OCI-LY7 (cell line): ENCODE measurements at regions not wholly inside any gene's neighbourhood (a gene's known extent, or its start where the extent isn't known, plus 50 kb on each side); places are given as distances from the start of the nearest gene placed in this dataset.

Experiments
- BruUV-seq: library from RNA; stranded (reverse); fragments of 400-500 nt; replicated peaks from 2 replicates; lab custom pipeline; 2021; lab: Mats Ljungman, UMichigan
- CTCF ChIA-PET: fragments of 300-600 bp; sonication (Branson Sonifier 250); formaldehyde crosslinking; loops from one replicate; lab custom pipeline; 2022; ENCODE audit warnings: antibody characterized with exemption; ENCODE audit not compliant: unreplicated experiment; lab: Charles Lee
- POLR2A ChIA-PET: fragments of 300-600 bp; sonication (Branson Sonifier 250); formaldehyde crosslinking; loops from one replicate; lab custom pipeline; 2022; ENCODE audit warnings: antibody characterized with exemption; lab: Charles Lee
- DNase-seq: peaks from one replicate; pipeline ENCODE4 v3.0.0-alpha.2; 2015; ENCODE audit warnings: low spot score
- H2AFZ ChIP-seq: fragments of 200-600 bp; sonication (generic), shearing (Covaris generic); 2 replicates; pipeline ENCODE4 v1.6.1; 2014; ENCODE audit warnings: mild to moderate bottlenecking, antibody characterized with exemption, low read length, moderate library complexity
- H3K27ac ChIP-seq: fragments of 200-600 bp; sonication (generic); 2 replicates; pipeline ENCODE4 v1.5.1; 2014; ENCODE audit warnings: mixed run types, low read depth, mild to moderate bottlenecking, moderate library complexity, low read length, inconsistent platforms; ENCODE audit not compliant: poor library complexity, severe bottlenecking
- H3K36me3 ChIP-seq: fragments of 200-600 bp; sonication (generic); 2 replicates; pipeline ENCODE4 v1.6.1; 2014; ENCODE audit warnings: mild to moderate bottlenecking, antibody characterized with exemption, low read length, moderate library complexity, mixed read lengths; ENCODE audit not compliant: insufficient read depth
- H3K4me1 ChIP-seq: fragments of 200-600 bp; sonication (generic); 2 replicates; pipeline ENCODE4 v1.5.1; 2014; ENCODE audit warnings: mild to moderate bottlenecking, low read length; ENCODE audit not compliant: insufficient read depth, poor library complexity, severe bottlenecking
- H3K4me2 ChIP-seq: fragments of 200-600 bp; sonication (generic); 2 replicates; pipeline ENCODE4 v1.6.1; 2014; ENCODE audit warnings: mild to moderate bottlenecking, low read length
- H3K4me3 ChIP-seq: fragments of 200-600 bp; sonication (generic); 2 replicates; pipeline ENCODE4 v1.5.1; 2014; ENCODE audit warnings: mild to moderate bottlenecking, low read depth, low read length; ENCODE audit not compliant: poor library complexity, severe bottlenecking
- H3K79me2 ChIP-seq: fragments of 200-600 bp; sonication (generic); 2 replicates; pipeline ENCODE4 v1.6.1; 2016; ENCODE audit warnings: low read depth, mild to moderate bottlenecking, low read length, moderate library complexity, mixed read lengths; ENCODE audit not compliant: insufficient read depth
- H3K9me2 ChIP-seq: fragments of 200-600 bp; sonication (generic); 2 replicates; pipeline ENCODE4 v1.6.1; 2016; ENCODE audit warnings: mild to moderate bottlenecking, low read length, mixed read lengths; ENCODE audit not compliant: insufficient read depth
- H3K9me3 ChIP-seq: fragments of 200-600 bp; sonication (generic); 2 replicates; pipeline ENCODE4 v1.6.1; 2014; ENCODE audit warnings: mild to moderate bottlenecking, mixed run types, low read length, mixed read lengths
- H4K20me1 ChIP-seq: fragments of 200-600 bp; sonication (generic); 2 replicates; pipeline ENCODE4 v1.6.1; 2014; ENCODE audit warnings: mild to moderate bottlenecking, antibody characterized with exemption, low read length, moderate library complexity, mixed read lengths; ENCODE audit not compliant: insufficient read depth
- CTCF ChIP-seq: fragments of 200-600 bp; sonication (generic); conservative IDR thresholded peaks from 2 replicates; pipeline ENCODE4 v1.5.1; 2014; ENCODE audit warnings: mild to moderate bottlenecking, antibody characterized with exemption, low read length, moderate library complexity, mixed read lengths
- EZH2phosphoT487 ChIP-seq: fragments of 200-600 bp; sonication (generic); IDR thresholded peaks from 2 replicates; pipeline ENCODE4 v1.6.1; 2018; ENCODE audit warnings: low read depth, borderline replicate concordance, mild to moderate bottlenecking, mixed run types, antibody characterized with exemption, low read length, moderate library complexity, mixed read lengths
- intact Hi-C: fragments of 100-400 bp; cut with micrococcal nuclease; formaldehyde crosslinking; loops from one replicate; pipeline ENCODE4 v1.10.0; 2022; ENCODE audit not compliant: unreplicated experiment

- no peak overlapping the region for H3K4me2 ChIP-seq
- H3K9me2 ChIP-seq = no peaks in the 10 kb centered on the region
- H3K79me2 ChIP-seq = no peaks in the 10 kb centered on the region
- POLR2A ChIA-PET = no interaction called here
- no TSS peak for BruUV-seq
- no peak overlapping the region for H3K4me3 ChIP-seq
- CTCF ChIA-PET = no interaction called here
- H3K27ac ChIP-seq = no peak overlapping the region
- intact Hi-C loops = no loop called here
- H4K20me1 ChIP-seq = no peaks in the 10 kb centered on the region
- no peaks in the 10 kb centered on the region for H3K36me3 ChIP-seq
- H3K4me1 ChIP-seq = no peaks in the 10 kb centered on the region
- TF ChIP-seq EZH2phosphoT487 (no peak), CTCF (no peak)
- H3K9me3 ChIP-seq = no peaks in the 10 kb centered on the region
- H2AFZ ChIP-seq = no peak overlapping the region
- DNase-seq = no peak
Measured at GRCh38 chr12:114873656-114874055, 189.7 kb upstream of the TBX3 start.

GRCh38 chr12:114868995-114869834 is 185.2 kb upstream of the TBX3 start:
- Histone ChIP-seq H3K4me1 (no peaks in the 10 kb centered on the region), H3K79me2 (no peaks in the 10 kb centered on the region), H3K36me3 (no peaks in the 10 kb centered on the region), H3K27ac (no peak overlapping the region), H3K9me3 (no peaks in the 10 kb centered on the region; the same call in 1 of the 2 replicates), H2AFZ (no peak overlapping the region), H3K4me3 (no peak overlapping the region), H3K9me2 (no peaks in the 10 kb centered on the region), H4K20me1 (no peaks in the 10 kb centered on the region), H3K4me2 (no peak overlapping the region)
- ChIA-PET POLR2A (interaction anchor here (0.8 kb wide), 1 partner anchor 45 kb away, joined by 5 read pairs; no protein-coding TSS in a partner anchor), CTCF (no interaction called here)
- DNase-seq = no peak
- no TSS peak for BruUV-seq
- TF ChIP-seq EZH2phosphoT487 (no peak), CTCF (no peak)
- intact Hi-C loops = no loop called here

- H3K79me2 ChIP-seq = no peaks in the 10 kb centered on the region
- no TSS peak for BruUV-seq
- CTCF ChIA-PET = no interaction called here
Measured at GRCh38 chr12:114866331-114866730, 182.4 kb upstream of the TBX3 start.

More at GRCh38 chr12:114866331-114866730, 182.4 kb upstream of the TBX3 start:
- Histone ChIP-seq H3K9me2 (no peaks in the 10 kb centered on the region), H2AFZ (no peak overlapping the region), H3K36me3 (no peaks in the 10 kb centered on the region), H3K27ac (no peak overlapping the region), H3K4me2 (no peak overlapping the region), H3K9me3 (no peaks in the 10 kb centered on the region; the same call in 1 of the 2 replicates), H3K4me1 (no peaks in the 10 kb centered on the region), H3K4me3 (no peak overlapping the region), H4K20me1 (no peaks in the 10 kb centered on the region)
- intact Hi-C loops = no loop called here
- POLR2A ChIA-PET = no interaction called here
- DNase-seq = no peak
- no peak for TF ChIP-seq EZH2phosphoT487
- no peak for TF ChIP-seq CTCF
